Panc1 (cell line): ENCODE measurements at regions not wholly inside any gene's neighbourhood (a gene's known extent, or its start where the extent isn't known, plus 50 kb on each side); places are given as distances from the start of the nearest gene placed in this dataset.
"Not testable (repeated sequence)": the region's sequence is repeated elsewhere in the genome, so short reads cannot be mapped to it uniquely, and the experiment has no call there.

Source experiments
- ATAC-seq: fragments of 200-7000 bp; cut with Tn5 transposase; 2 replicates; pipeline ENCODE4 v1.9.1; 2020; ENCODE audit warnings: mild to moderate bottlenecking, moderate library complexity
- BruUV-seq: library from RNA; stranded (reverse); fragments of 400-500 nt; replicated peaks from 2 replicates; lab custom pipeline; 2021; lab: Mats Ljungman, UMichigan
- CTCF ChIA-PET: fragments of 300-600 bp; sonication (Branson Sonifier 250); formaldehyde crosslinking; loops from one replicate; lab custom pipeline; 2022; ENCODE audit warnings: antibody characterized with exemption; lab: Charles Lee
- POLR2A ChIA-PET: fragments of 300-600 bp; sonication (Branson Sonifier 250); formaldehyde crosslinking; loops from one replicate; lab custom pipeline; 2022; ENCODE audit warnings: antibody characterized with exemption; lab: Charles Lee
- DNase-seq: peaks from one replicate; pipeline ENCODE4 v3.0.0-alpha.2; 2010; ENCODE audit warnings: low read depth, low spot score
- H3K27ac ChIP-seq: 2 replicates; pipeline ENCODE4 v1.5.1; 2011; ENCODE audit warnings: mild to moderate bottlenecking, low read length, inconsistent platforms
- H3K27me3 ChIP-seq: fragments of 200-500 bp; sonication (Bioruptor generic); 2 replicates; pipeline ENCODE4 v1.6.0; 2014; ENCODE audit warnings: low read length, inconsistent platforms; ENCODE audit not compliant: control insufficient read depth, insufficient read depth
- H3K36me3 ChIP-seq: fragments of 200-500 bp; sonication (Bioruptor generic); 2 replicates; pipeline ENCODE4 v1.5.1; 2014; ENCODE audit warnings: inconsistent platforms, mild to moderate bottlenecking, low read length, moderate library complexity; ENCODE audit not compliant: control insufficient read depth, insufficient read depth
- H3K4me1 ChIP-seq: 2 replicates; pipeline ENCODE4 v1.5.1; 2011; ENCODE audit warnings: inconsistent platforms, mild to moderate bottlenecking, low read length, moderate library complexity; ENCODE audit not compliant: control insufficient read depth, insufficient read depth
- H3K4me3 ChIP-seq, 2 experiments: 2 replicates each; pipeline ENCODE4 v1.5.1; 2011 to 2012; ENCODE audit warnings: low read depth in 2 of 2, low read length in 2 of 2, mild to moderate bottlenecking in 2 of 2, inconsistent platforms in 1 of 2, moderate library complexity in 1 of 2
- H3K9me3 ChIP-seq: fragments of 200-500 bp; sonication (Bioruptor generic); 2 replicates; pipeline ENCODE4 v1.5.1; 2014; ENCODE audit warnings: low read depth, mild to moderate bottlenecking, inconsistent platforms, low read length, moderate library complexity; ENCODE audit not compliant: control insufficient read depth, insufficient read depth
- CTCF ChIP-seq: fragments of 450-650 bp; IDR thresholded peaks from 2 replicates; pipeline ENCODE4 v1.5.1; 2017; ENCODE audit warnings: mild to moderate bottlenecking
- POLR2AphosphoS5 ChIP-seq: IDR thresholded peaks from 2 replicates; pipeline ENCODE4 v1.6.1; 2012; ENCODE audit warnings: mild to moderate bottlenecking, low read depth, low read length, moderate library complexity
- REST ChIP-seq, 2 experiments: IDR thresholded peaks; 2 replicates each; pipeline ENCODE4 v1.6.1; 2011 to 2012; ENCODE audit warnings: low read depth in 2 of 2, control low read depth in 1 of 2, low read length in 1 of 2, mild to moderate bottlenecking in 1 of 2, moderate library complexity in 1 of 2; ENCODE audit not compliant: insufficient read depth in 1 of 2
- SIN3A ChIP-seq: IDR thresholded peaks from 2 replicates; pipeline ENCODE4 v1.6.1; 2012; ENCODE audit warnings: low read depth, mild to moderate bottlenecking, low read length, moderate library complexity, borderline replicate concordance; ENCODE audit not compliant: insufficient read depth
- TCF7L2 ChIP-seq: IDR thresholded peaks from 2 replicates; pipeline ENCODE4 v1.6.1; 2011; ENCODE audit warnings: mild to moderate bottlenecking, low read depth, low read length, inconsistent platforms
- in situ Hi-C: cut with HindIII; loops from 2 replicates; pipeline ENCODE4 v1.10.0; 2016; ENCODE audit warnings: low sequenced_read_pairs, low pct_unique_long_range_greater_than_20kb
- intact Hi-C: fragments of 100-400 bp; cut with micrococcal nuclease; formaldehyde crosslinking; loops from one replicate; pipeline ENCODE4 v1.10.0; 2022; ENCODE audit not compliant: unreplicated experiment

DNA sequence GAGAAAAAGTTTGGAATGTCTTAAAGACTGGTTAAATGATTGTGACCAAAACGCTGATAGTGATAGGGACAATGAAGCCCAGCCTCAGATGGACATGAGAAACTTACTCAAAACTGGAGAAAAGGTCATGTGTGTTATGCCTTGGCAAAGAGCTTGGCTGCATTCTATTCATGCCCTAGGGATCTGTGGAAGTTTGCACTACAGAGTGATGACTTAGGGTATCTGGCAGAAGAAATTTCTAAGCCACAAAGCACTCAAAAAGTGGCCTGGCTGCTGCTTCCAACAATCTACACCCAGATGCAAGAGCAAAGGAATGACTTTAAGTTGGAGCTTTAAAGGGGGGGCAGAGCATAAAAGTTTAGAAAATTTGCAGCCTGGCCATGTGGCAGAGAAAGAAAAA, 521.3 kb downstream of the UQCRFS1 start:
- no peaks in the 10 kb centered on the region for H3K36me3 ChIP-seq
- no peak overlapping the region for H3K27ac ChIP-seq
- ChIA-PET POLR2A (no interaction called here), CTCF (no interaction called here)
- DNase-seq = no peak
- ATAC-seq = no peak
- in situ Hi-C loops = no loop called here
- TF ChIP-seq TCF7L2 (no peak), CTCF (no peak), POLR2AphosphoS5 (no peak), SIN3A (no peak), REST (IDR thresholded peaks at IDR 0.05; ENCODE audit: insufficient read depth in 1 of 2, low read depth in 2 of 2, low read length in 1 of 2) (no peak)
- H3K4me1 ChIP-seq = no peaks in the 10 kb centered on the region
- H3K9me3 ChIP-seq = no peaks in the 10 kb centered on the region
- no TSS peak for BruUV-seq
- H3K27me3 ChIP-seq = no peaks in the 10 kb centered on the region
- intact Hi-C loops = no loop called here
- no peak overlapping the region for H3K4me3 ChIP-seq

- H3K27me3 ChIP-seq, in situ Hi-C loops, H3K27ac ChIP-seq, H3K4me1 ChIP-seq, CTCF ChIA-PET, BruUV-seq, intact Hi-C loops, POLR2A ChIA-PET, H3K9me3 ChIP-seq, H3K36me3 ChIP-seq, H3K4me3 ChIP-seq, ATAC-seq, DNase-seq: not testable (repeated sequence)
Observed at GRCh38 chr19:28689464-28689863, 523.5 kb downstream of the UQCRFS1 start.

GRCh38 chr19:28687296-28687695, 525.7 kb downstream of the UQCRFS1 start:
- no TSS peak for BruUV-seq
- Histone ChIP-seq H3K4me3 (no peak overlapping the region), H3K27ac (no peak overlapping the region), H3K36me3 (no peaks in the 10 kb centered on the region), H3K9me3 (no peaks in the 10 kb centered on the region), H3K4me1 (no peaks in the 10 kb centered on the region), H3K27me3 (no peaks in the 10 kb centered on the region)
- in situ Hi-C loops (no loop called here), intact Hi-C loops (no loop called here)
- ChIA-PET CTCF (no interaction called here), POLR2A (no interaction called here)
- TF ChIP-seq SIN3A (no peak), POLR2AphosphoS5 (no peak), TCF7L2 (no peak), CTCF (no peak), REST (IDR thresholded peaks at IDR 0.05; ENCODE audit: insufficient read depth in 1 of 2, low read depth in 2 of 2, low read length in 1 of 2) (no peak)
- ATAC-seq = no peak
- no peak for DNase-seq
